ENCODE measurements at regions not wholly inside any gene's neighbourhood (a gene's known extent, or its start where the extent isn't known, plus 50 kb on each side); places are given as distances from the start of the nearest gene placed in this dataset.

DNA sequence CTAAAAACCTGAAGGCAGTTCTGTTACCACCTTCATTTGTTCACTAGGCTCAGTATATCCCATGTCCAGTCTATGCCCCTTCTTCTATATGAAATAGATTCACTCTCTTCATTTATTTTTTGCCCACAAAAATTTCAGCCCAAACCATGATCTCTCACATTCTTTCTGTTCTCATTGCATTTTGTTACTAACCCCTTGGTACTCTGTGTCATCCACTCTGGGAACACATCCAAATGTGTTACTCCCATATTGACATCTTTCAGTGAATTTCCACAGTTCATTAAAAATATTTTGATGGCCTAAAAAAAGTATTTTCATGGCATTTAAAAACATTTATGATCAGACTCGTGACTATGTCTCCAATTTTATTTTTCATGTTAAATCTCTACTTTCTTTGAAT, 378.9 kb downstream of the SLITRK1 start:
- no peak for ATAC-seq
- H3K27ac Mint-ChIP-seq = no peak overlapping the region
- no peaks in the 10 kb centered on the region; the same call in 2 of the 3 replicates for H3K9me3 Mint-ChIP-seq

More for the DNA sequence above, 378.9 kb downstream of the SLITRK1 start:
- no peak overlapping the region for H3K4me3 ChIP-seq
- Mint-ChIP-seq H3K27me3 (ENCODE audit: insufficient read depth, low read depth, poor library complexity) (no peaks in the 10 kb centered on the region), H3K4me3 (no peak overlapping the region), H3K4me1 (no peaks in the 10 kb centered on the region), H3K36me3 (ENCODE audit: low read depth) (no peaks in the 10 kb centered on the region)
- no peaks in the 10 kb centered on the region for H3K9me2 ChIP-seq (ENCODE audit: insufficient read depth)
- no peaks in the 10 kb centered on the region for H3K79me2 ChIP-seq (replicated peaks; ENCODE audit: insufficient read depth)
- H3F3A ChIP-seq (replicated peaks; ENCODE audit: low read depth) = no peaks in the 10 kb centered on the region
- no peaks in the 10 kb centered on the region for H4K20me1 ChIP-seq (replicated peaks; ENCODE audit: insufficient read depth)
- TF ChIP-seq CREB1 (CRISPR knock-in tag; IDR thresholded peaks at IDR 0.05; ENCODE audit: low read depth) (no peak), POLR2AphosphoS5 (IDR thresholded peaks at IDR 0.05; ENCODE audit: low read depth) (no peak), EZH2phosphoT487 (IDR thresholded peaks at IDR 0.05; ENCODE audit: unreplicated experiment) (no peak), ZNF114 (CRISPR knock-in tag; IDR thresholded peaks at IDR 0.05) (no peak), ZNF331 (CRISPR knock-in tag; IDR thresholded peaks at IDR 0.05; ENCODE audit: low read depth) (no peak), CTCF (conservative IDR thresholded peaks at IDR 0.05; ENCODE audit: low read depth in 2 of 2) (no peak), NANOG (IDR thresholded peaks at IDR 0.05; ENCODE audit: borderline replicate concordance) (no peak), ZNF462 (CRISPR knock-in tag; IDR thresholded peaks at IDR 0.05) (no peak), JUNB (IDR thresholded peaks at IDR 0.05; ENCODE audit: unreplicated experiment) (no peak), STAT1 (IDR thresholded peaks at IDR 0.05; ENCODE audit: unreplicated experiment) (no peak), REST (IDR thresholded peaks at IDR 0.05; ENCODE audit: unreplicated experiment) (no peak)
- TF ChIP-seq, protein P1, sequence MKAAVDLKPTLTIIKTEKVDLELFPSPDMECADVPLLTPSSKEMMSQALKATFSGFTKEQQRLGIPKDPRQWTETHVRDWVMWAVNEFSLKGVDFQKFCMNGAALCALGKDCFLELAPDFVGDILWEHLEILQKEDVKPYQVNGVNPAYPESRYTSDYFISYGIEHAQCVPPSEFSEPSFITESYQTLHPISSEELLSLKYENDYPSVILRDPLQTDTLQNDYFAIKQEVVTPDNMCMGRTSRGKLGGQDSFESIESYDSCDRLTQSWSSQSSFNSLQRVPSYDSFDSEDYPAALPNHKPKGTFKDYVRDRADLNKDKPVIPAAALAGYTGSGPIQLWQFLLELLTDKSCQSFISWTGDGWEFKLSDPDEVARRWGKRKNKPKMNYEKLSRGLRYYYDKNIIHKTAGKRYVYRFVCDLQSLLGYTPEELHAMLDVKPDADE (IDR thresholded peaks at IDR 0.05) = no peak
- H3K36me3 ChIP-seq (ENCODE audit: insufficient read depth) = no peaks in the 10 kb centered on the region
- no peaks in the 10 kb centered on the region for H3K27me3 ChIP-seq (ENCODE audit: insufficient read depth)
- H2AFZ ChIP-seq = no peak overlapping the region
- H3K27ac ChIP-seq (ENCODE audit: low read depth) = no peak overlapping the region
- H3K4me2 ChIP-seq = no peak overlapping the region
- no peaks in the 10 kb centered on the region for H3K4me1 ChIP-seq (ENCODE audit: insufficient read depth)
- DNase-seq (ENCODE audit: low spot score) = no peak
